ENCODE measurements at regions not wholly inside any gene's neighbourhood (a gene's known extent, or its start where the extent isn't known, plus 50 kb on each side); places are given as distances from the start of the nearest gene placed in this dataset.

DNA sequence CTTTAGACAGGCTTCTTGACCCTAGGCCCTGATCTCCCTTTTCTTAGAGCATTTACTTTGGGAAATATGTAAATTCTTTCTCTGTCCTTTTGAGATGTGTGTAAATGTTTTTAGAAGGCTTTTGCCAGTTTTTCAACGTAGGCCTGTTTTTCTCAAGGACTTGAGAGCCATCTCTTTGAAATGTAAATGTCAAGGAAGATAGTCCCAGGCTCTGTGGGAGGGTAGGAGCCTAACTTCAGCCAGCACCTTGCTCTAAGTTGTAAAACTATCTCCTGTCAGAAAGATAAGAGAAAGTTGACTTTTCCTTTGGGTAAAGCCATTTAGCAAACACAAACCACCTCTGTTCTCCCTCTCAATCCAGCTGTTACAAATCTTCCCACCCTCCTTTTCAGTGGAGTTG, 219.8 kb downstream of the RPS29 start:
- TF ChIP-seq, protein P1, sequence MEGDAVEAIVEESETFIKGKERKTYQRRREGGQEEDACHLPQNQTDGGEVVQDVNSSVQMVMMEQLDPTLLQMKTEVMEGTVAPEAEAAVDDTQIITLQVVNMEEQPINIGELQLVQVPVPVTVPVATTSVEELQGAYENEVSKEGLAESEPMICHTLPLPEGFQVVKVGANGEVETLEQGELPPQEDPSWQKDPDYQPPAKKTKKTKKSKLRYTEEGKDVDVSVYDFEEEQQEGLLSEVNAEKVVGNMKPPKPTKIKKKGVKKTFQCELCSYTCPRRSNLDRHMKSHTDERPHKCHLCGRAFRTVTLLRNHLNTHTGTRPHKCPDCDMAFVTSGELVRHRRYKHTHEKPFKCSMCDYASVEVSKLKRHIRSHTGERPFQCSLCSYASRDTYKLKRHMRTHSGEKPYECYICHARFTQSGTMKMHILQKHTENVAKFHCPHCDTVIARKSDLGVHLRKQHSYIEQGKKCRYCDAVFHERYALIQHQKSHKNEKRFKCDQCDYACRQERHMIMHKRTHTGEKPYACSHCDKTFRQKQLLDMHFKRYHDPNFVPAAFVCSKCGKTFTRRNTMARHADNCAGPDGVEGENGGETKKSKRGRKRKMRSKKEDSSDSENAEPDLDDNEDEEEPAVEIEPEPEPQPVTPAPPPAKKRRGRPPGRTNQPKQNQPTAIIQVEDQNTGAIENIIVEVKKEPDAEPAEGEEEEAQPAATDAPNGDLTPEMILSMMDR (IDR thresholded peaks at IDR 0.05; ENCODE audit: low read depth, low read length), result no peak
- no peak for TF ChIP-seq MYC (IDR thresholded peaks at IDR 0.05; ENCODE audit: low read depth, low read length)
- no peak for TF ChIP-seq POLR2A (IDR thresholded peaks at IDR 0.05; ENCODE audit: extremely low read depth, insufficient read length)
- TF ChIP-seq, protein P2, sequence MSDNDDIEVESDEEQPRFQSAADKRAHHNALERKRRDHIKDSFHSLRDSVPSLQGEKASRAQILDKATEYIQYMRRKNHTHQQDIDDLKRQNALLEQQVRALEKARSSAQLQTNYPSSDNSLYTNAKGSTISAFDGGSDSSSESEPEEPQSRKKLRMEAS (IDR thresholded peaks at IDR 0.05; ENCODE audit: low read depth, low read length), result no peak
